ENCODE measurements at regions not wholly inside any gene's neighbourhood (a gene's known extent, or its start where the extent isn't known, plus 50 kb on each side); places are given as distances from the start of the nearest gene placed in this dataset.

- no peak for TF ChIP-seq EZH2 (IDR thresholded peaks at IDR 0.05; ENCODE audit: borderline replicate concordance, insufficient read depth, low read depth, low read length, poor library complexity, severe bottlenecking)
- no peak for TF ChIP-seq CTCF (IDR thresholded peaks at IDR 0.05)
These were observed 52.5 kb downstream of the GRK7 start for GRCh38 chr3:141815667-141816066.

All from B cell (primary cell).